ENCODE measurements at regions not wholly inside any gene's neighbourhood (a gene's known extent, or its start where the extent isn't known, plus 50 kb on each side); places are given as distances from the start of the nearest gene placed in this dataset.

- peak in 38 of 58 donors; percentile 7 to 65 (median 33) for DNase-seq
These were observed 427.2 kb downstream of the OCA2 start for GRCh38 chr15:27671819-27672437.

GRCh38 chr15:27670486-27671209 lies 428.5 kb downstream of the OCA2 start:
- peak in 1 of 58 donors; percentile 8 for DNase-seq

GRCh38 chr15:27669641-27670040 lies 429.5 kb downstream of the OCA2 start:
- DNase-seq, result no peak

DNA sequence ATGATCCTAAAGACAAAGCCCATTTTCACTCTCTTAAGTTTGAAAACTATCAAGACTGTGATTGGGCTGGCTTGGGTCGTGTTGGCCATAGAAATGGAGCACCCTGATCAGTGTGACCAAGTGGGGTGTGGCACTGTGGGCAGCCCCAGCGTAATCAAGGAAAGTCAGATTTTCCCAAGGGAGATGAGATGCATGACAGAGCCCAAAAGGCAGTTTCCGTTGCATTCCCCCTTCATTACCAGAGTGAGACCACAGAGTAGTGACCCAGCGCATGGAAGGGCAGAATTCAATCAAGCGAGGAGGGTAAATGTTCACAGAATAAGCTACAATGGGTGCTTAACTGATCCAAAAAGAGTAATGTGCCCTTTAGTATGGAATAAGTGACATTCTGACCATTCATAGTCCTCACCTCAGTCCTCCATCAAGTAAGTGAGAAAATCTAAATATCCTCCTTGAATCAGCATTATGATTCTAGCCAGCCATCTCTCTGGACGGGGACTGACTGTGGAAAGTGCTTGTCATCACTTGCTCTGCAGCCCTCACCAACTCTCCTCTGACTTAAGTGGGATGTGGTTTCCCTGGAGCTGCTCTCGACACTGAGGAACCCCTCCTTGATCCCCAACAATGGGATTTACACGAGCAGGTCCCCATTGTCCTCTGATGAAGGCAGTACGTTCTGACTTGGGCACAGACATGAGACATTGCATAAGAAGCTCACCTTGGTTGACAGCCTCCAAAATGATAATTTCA lies 430.5 kb downstream of the OCA2 start:
- DNase-seq, result no peak

GRCh38 chr15:27665002-27665401 lies 434.1 kb downstream of the OCA2 start:
- no peak for DNase-seq

DNA sequence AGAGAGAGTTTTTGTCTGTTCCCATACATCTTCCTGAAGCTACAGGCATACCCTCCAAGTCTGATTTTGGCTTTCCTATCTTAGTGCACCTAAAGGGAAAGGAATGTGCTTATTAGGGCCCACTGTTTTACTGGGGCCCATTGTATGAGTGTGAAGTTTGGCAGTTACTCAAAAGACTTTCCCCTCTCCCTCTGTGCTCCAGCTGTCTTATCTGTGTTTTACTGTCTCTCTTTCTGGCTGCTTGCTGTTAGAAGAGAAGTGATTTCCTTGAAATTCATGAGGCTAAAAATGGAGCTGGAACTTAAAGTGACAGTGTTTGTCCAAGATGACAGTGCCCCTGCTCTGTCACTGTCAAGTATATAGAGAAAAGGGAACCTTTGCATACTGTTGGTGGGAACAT lies 436.2 kb downstream of the OCA2 start:
- no peak for DNase-seq

GRCh38 chr15:27660676-27661075 lies 438.4 kb downstream of the OCA2 start:
- DNase-seq, result no peak

- no peak for DNase-seq
These were observed 442.7 kb downstream of the OCA2 start for GRCh38 chr15:27656296-27656987.

DNA sequence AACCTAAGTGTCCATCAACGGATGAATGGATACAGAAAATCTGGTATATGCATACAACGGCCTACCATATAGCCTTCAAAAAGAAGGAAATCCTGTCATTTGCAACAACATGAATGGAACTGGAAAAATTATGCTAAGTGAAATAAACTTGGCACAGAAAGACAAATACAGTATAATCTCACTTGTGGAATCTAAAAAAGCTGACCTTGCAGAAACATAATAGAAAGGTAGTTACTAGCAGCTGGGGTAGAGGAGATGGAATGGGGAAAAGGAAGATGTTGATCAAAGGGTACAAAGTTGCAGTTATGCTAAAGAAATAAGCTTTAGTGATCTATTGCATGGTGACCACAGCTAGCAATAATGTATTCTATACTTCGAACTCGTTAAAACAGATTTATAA lies 444.1 kb downstream of the OCA2 start:
- no peak for DNase-seq

- DNase-seq, result no peak
These were observed 448.9 kb downstream of the OCA2 start for GRCh38 chr15:27650244-27650643.

DNA sequence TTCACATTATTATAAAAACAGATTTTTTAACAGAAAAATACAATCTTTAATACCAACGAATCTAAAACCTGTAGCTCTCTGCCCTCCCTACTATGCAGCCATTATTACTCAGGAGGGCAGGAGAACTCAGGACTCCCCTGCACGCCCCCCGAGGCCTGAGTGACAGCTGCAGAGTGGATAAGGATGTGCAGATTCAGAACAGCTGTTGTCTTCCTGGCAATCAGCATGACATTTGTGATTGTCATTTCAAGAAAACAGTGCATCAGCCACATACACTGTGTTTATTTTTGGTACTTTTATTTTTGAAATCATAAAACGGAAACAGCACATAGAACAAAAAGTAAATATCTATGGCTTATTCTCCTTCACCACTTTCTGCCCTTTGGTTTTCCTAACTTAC lies 450.8 kb downstream of the OCA2 start:
- no peak for DNase-seq

DNA sequence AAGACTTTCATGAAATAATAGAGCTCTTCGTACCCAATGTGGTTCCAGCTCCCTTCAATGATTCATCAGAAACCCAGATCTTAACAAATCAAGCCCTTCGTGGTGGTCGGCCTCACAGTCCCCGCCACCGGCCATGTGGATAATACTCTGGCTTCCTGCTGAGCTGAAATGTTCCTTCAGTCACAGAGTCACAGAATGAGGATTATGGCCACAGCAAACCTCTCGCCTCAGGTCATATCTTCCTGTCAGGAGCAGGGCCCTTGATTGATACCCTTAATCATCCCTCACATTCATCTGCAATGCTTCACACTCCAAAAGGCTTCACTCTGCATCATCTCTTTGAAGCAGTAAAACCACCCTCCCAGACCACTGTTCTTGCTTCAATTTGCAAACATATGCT lies 452.6 kb downstream of the OCA2 start:
- no peak for DNase-seq

DNA sequence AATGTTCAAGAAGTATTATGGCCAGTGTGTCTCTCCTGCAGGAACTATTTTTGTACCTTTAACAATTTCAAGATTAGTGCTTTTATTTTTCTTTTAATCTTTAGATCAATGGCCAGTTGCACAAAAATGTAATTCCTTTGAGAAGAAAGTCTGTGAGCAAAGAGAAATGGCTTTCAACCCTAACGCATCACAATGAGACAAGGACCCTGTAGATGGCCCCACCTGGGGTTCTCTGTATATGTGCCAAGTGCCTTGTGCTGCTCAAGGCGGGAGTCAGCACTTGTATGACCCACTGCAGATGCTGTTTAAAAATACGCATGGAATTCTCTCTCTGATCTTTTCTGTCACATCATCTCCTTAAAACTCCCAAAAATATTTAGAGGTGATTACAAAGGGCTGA lies 453.4 kb downstream of the OCA2 start:
- no peak for DNase-seq

GRCh38 chr15:27642981-27643380 lies 456.1 kb downstream of the OCA2 start:
- DNase-seq, result no peak

DNA sequence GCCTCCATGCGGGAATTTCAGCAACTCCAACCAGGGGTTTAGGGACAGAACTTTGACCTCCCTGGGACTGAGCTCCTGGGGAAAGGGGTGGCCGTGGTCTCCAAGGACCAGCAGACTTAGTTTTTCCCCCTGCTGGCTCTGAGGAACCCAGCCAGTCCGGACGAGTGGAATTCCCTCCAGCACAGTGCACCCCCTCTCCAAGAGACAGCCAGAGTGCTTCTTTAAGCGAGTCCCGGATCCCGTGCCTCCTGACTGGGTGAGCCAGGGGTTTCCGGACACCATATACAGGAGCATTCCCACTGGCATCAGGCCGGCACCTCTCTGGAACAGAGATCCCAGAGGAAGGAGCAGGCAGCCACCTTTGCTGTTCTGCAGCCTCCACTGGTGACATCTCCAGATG lies 459.5 kb downstream of the OCA2 start:
- no peak for DNase-seq

DNA sequence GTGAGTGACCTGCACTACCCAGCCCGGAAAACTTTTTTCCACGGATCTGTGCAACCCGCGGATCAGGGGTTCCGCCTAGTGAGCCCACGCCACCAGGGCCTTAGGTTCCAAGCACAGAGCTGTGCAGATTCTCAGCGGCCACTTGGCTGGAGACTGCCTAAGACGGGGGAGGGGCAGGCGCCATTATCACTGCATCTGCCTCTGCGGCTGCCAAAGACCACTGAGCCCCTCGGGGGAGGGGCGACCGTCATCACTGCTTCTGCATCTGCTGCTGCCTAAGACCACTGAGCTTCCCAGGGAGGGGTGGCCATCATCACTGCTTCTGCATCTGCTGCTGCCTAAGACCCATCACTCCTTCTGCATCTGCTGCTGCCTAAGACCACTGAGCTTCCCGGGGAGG lies 460.2 kb downstream of the OCA2 start:
- no peak for DNase-seq

DNA sequence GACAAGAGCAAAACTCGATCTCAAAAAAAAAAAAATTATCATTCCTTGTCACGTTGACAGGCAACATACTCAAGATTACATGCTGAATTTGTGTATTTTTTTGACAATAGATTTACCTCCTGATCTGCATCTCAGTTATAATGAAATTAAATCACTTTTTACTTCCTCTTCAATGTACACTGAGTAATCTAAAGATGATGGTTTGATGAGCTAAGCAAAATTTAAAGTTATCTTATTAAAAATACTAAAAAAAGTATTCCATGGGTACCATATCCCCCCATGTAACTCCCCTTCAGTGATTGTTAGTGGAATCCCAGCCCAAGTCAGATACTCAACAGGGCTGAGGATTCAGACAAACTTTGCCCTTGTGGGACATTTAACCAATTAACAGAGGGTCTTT lies 463.2 kb downstream of the OCA2 start:
- no peak for DNase-seq

DNA sequence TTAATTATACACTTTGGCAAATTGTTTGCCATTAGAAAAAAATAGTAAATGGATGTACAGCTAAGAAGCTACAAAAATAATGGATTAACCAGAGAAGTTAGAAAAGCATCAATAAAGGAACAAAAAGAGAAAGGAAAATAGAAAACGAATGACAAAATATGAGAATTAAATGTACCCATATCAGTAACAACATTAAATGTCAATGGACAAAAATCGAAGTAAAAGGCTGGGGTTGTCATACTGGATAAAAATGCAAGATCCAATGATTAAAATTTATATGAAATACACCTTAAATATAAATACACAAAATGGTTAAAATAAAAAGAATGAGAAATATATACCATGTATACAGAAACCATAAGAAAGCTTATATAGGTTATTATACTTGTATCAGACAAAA lies 470.6 kb downstream of the OCA2 start:
- no peak for DNase-seq

- DNase-seq, result no peak
These were observed 471.5 kb downstream of the OCA2 start for GRCh38 chr15:27627623-27628022.

GRCh38 chr15:27623560-27624305 lies 475.4 kb downstream of the OCA2 start:
- no peak for DNase-seq

DNA sequence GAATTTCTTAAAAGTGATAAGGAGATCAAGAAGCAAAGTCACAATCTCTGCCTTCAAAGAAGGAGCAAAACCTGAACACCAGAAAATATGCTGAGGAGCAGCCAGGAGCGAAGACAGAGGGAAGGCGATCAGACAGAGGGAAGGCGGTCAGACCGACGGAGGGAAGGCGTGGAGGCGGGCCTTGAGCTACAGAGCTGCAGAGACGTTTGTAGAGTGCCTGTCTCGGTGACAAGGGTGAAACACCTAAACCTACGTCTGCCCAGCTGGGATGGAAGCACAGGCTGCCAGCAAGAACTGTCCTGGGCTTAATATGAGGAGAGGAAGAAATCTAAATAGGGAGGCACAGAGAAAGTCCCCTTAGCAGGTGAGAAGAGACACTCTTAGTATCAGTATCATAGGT lies 476.0 kb downstream of the OCA2 start:
- DNase-seq, result no peak

All from anterior cingulate cortex (tissue), 58 donors.